T-helper 17 cell (primary cell): ENCODE measurements at regions not wholly inside any gene's neighbourhood (a gene's known extent, or its start where the extent isn't known, plus 50 kb on each side); places are given as distances from the start of the nearest gene placed in this dataset.

Source experiments
- ATAC-seq: fragments of 150-1000 bp; cut with Tn5 transposase; 2 replicates; pipeline ENCODE4 v1.10.0; 2021; ENCODE audit warnings: mild to moderate bottlenecking, moderate library complexity
- DNase-seq, 3 donors: peaks; one replicate each; pipeline versions ENCODE4 v3.0.0 to v3.0.0-alpha.2; 2020 to 2021
- H3K9me3 ChIP-seq: one replicate; pipeline ENCODE4 v1.7.0; 2013; ENCODE audit warnings: low read length, mild to moderate bottlenecking; ENCODE audit not compliant: control insufficient read depth, poor library complexity, severe bottlenecking
- H3K27ac Mint-ChIP-seq: one replicate; pipeline ENCODE4 v1.8.0; 2022; ENCODE audit warnings: mild to moderate bottlenecking, moderate library complexity, mixed read lengths
- H3K27me3 Mint-ChIP-seq: one replicate; pipeline ENCODE4 v1.8.0; 2022; ENCODE audit warnings: mixed read lengths
- H3K36me3 Mint-ChIP-seq: one replicate; pipeline ENCODE4 v1.8.0; 2022; ENCODE audit warnings: low read depth, mixed read lengths
- H3K4me1 Mint-ChIP-seq: one replicate; pipeline ENCODE4 v1.8.0; 2022; ENCODE audit warnings: mild to moderate bottlenecking, mixed read lengths
- H3K4me3 Mint-ChIP-seq: one replicate; pipeline ENCODE4 v1.8.0; 2022; ENCODE audit warnings: mild to moderate bottlenecking, moderate library complexity, mixed read lengths

- ATAC-seq (no peak), DNase-seq (no peak)
- Mint-ChIP-seq H3K36me3 (no peaks in the 10 kb centered on the region), H3K27me3 (no peaks in the 10 kb centered on the region), H3K4me3 (no peak overlapping the region), H3K4me1 (no peaks in the 10 kb centered on the region), H3K27ac (no peak overlapping the region)
- no peaks in the 10 kb centered on the region for H3K9me3 ChIP-seq
These were observed 185.4 kb downstream of the TTLL7 start for GRCh38 chr1:83813576-83813975.

- H3K9me3 ChIP-seq = no peaks in the 10 kb centered on the region
- Mint-ChIP-seq H3K27me3 (no peaks in the 10 kb centered on the region), H3K4me3 (no peak overlapping the region), H3K4me1 (no peaks in the 10 kb centered on the region), H3K36me3 (no peaks in the 10 kb centered on the region), H3K27ac (no peak overlapping the region)
- DNase-seq = no peak
- no peak for ATAC-seq
These were observed 188.8 kb downstream of the TTLL7 start for GRCh38 chr1:83810144-83810543.

GRCh38 chr1:83808536-83808935, 190.4 kb downstream of the TTLL7 start:
- no peaks in the 10 kb centered on the region for H3K4me1 Mint-ChIP-seq
- no peak overlapping the region for H3K27ac Mint-ChIP-seq
- H3K9me3 ChIP-seq = no peaks in the 10 kb centered on the region
- no peaks in the 10 kb centered on the region for H3K27me3 Mint-ChIP-seq
- no peak for ATAC-seq
- no peaks in the 10 kb centered on the region for H3K36me3 Mint-ChIP-seq
- DNase-seq = no peak
- no peak overlapping the region for H3K4me3 Mint-ChIP-seq

GRCh38 chr1:83807821-83808220, 191.1 kb downstream of the TTLL7 start:
- no peaks in the 10 kb centered on the region for H3K9me3 ChIP-seq
- DNase-seq (no peak), ATAC-seq (no peak)
- Mint-ChIP-seq H3K27ac (no peak overlapping the region), H3K27me3 (no peaks in the 10 kb centered on the region), H3K36me3 (no peaks in the 10 kb centered on the region), H3K4me3 (no peak overlapping the region), H3K4me1 (no peaks in the 10 kb centered on the region)

- H3K36me3 Mint-ChIP-seq = no peaks in the 10 kb centered on the region
- no peaks in the 10 kb centered on the region for H3K9me3 ChIP-seq
- no peaks in the 10 kb centered on the region for H3K4me1 Mint-ChIP-seq
- DNase-seq = no peak
- H3K27ac Mint-ChIP-seq = no peak overlapping the region
- H3K4me3 Mint-ChIP-seq = no peak overlapping the region
- no peaks in the 10 kb centered on the region for H3K27me3 Mint-ChIP-seq
- ATAC-seq = no peak
These were observed 191.7 kb downstream of the TTLL7 start for GRCh38 chr1:83807231-83807630.

GRCh38 chr1:83805921-83806320, 193.0 kb downstream of the TTLL7 start:
- Mint-ChIP-seq H3K4me1 (no peaks in the 10 kb centered on the region), H3K27me3 (no peaks in the 10 kb centered on the region), H3K27ac (no peak overlapping the region), H3K36me3 (peaks cover 2% of the 10 kb centered on the region), H3K4me3 (no peak overlapping the region)
- H3K9me3 ChIP-seq = no peaks in the 10 kb centered on the region
- ATAC-seq (no peak), DNase-seq (no peak)

- DNase-seq (no peak), ATAC-seq (no peak)
- H3K27ac Mint-ChIP-seq = no peak overlapping the region
- no peak overlapping the region for H3K4me3 Mint-ChIP-seq
- no peaks in the 10 kb centered on the region for H3K27me3 Mint-ChIP-seq
- H3K9me3 ChIP-seq = no peaks in the 10 kb centered on the region
- H3K36me3 Mint-ChIP-seq = peaks cover 2% of the 10 kb centered on the region
- no peaks in the 10 kb centered on the region for H3K4me1 Mint-ChIP-seq
These were observed 196.3 kb downstream of the TTLL7 start for GRCh38 chr1:83802460-83803152.

DNA sequence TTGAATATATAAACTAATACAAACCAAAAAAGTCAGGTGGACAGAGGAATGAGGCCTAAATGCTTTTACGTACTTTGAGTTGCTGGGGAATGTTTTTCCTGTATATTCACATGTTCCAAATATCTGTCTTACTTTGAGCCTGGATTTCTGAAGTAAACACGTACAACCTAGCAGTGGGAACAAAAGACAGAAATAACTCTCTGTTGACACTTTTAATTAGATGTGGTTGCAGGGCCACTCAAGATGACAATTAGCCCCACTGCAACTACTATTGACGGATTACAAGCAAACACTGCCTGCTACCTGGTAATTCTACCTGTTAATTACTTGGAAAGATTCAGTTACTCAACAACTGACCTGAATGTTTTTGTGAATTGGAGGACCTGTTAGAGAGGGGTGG, 196.9 kb downstream of the TTLL7 start:
- Mint-ChIP-seq H3K27me3 (no peaks in the 10 kb centered on the region), H3K27ac (no peak overlapping the region), H3K4me1 (no peaks in the 10 kb centered on the region), H3K4me3 (no peak overlapping the region), H3K36me3 (peaks cover 2% of the 10 kb centered on the region)
- DNase-seq (no peak), ATAC-seq (no peak)
- H3K9me3 ChIP-seq = no peaks in the 10 kb centered on the region

- peaks cover 2% of the 10 kb centered on the region for H3K36me3 Mint-ChIP-seq
- ATAC-seq = no peak
- no peak overlapping the region for H3K27ac Mint-ChIP-seq
- no peak overlapping the region for H3K4me3 Mint-ChIP-seq
- H3K27me3 Mint-ChIP-seq = no peaks in the 10 kb centered on the region
- no peaks in the 10 kb centered on the region for H3K9me3 ChIP-seq
- no peaks in the 10 kb centered on the region for H3K4me1 Mint-ChIP-seq
- no peak for DNase-seq
These were observed 198.9 kb downstream of the TTLL7 start for GRCh38 chr1:83800066-83800465.

DNA sequence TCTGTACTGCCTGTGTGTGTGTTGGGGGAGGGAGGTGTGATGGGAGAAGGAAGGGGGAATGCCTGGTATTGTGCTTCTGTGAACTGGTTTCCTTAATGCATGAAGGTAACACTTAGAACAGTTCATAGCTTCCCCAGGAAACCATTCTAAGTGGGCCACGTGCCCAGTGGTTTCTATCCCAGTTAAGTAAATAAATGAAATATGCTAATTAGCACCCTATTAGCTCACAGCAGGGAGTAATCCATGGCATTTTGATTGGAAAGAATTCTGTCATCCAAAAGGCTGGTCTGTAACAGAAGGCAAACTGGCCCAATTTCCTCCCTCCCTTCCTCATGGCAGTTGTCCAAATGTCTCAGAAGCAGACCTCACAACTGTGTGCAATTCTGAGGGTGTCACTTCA, 199.3 kb downstream of the TTLL7 start:
- H3K9me3 ChIP-seq = no peaks in the 10 kb centered on the region
- ATAC-seq (no peak), DNase-seq (no peak)
- H3K36me3 Mint-ChIP-seq = peaks cover 2% of the 10 kb centered on the region
- no peaks in the 10 kb centered on the region for H3K27me3 Mint-ChIP-seq
- no peaks in the 10 kb centered on the region for H3K4me1 Mint-ChIP-seq
- H3K27ac Mint-ChIP-seq = no peak overlapping the region
- H3K4me3 Mint-ChIP-seq = no peak overlapping the region

DNA sequence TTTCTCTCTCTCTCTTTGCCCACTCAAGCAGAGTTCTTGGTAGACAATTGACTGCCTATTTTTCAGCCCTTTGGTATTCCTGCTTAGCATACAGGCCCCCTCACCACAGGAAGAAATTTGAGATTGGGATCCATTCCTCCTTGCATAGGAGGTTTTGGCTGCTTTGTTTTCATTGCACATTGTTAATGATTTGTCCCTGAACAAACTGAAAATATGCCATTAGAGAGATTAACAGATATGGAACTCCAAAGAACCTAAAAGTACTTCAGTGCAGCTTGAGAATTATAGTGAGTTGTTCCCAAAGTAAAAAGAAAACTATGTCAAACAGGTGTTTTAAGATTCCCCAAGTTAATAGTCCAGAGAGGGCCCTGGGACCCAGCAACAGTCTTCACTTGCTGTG, 200.0 kb downstream of the TTLL7 start:
- H3K36me3 Mint-ChIP-seq = peaks cover 2% of the 10 kb centered on the region
- H3K27me3 Mint-ChIP-seq = no peaks in the 10 kb centered on the region
- ATAC-seq = no peak
- no peak overlapping the region for H3K4me3 Mint-ChIP-seq
- no peaks in the 10 kb centered on the region for H3K4me1 Mint-ChIP-seq
- DNase-seq = no peak
- H3K9me3 ChIP-seq = no peaks in the 10 kb centered on the region
- no peak overlapping the region for H3K27ac Mint-ChIP-seq

GRCh38 chr1:83796409-83796808, 202.5 kb downstream of the TTLL7 start:
- peaks cover 2% of the 10 kb centered on the region for H3K36me3 Mint-ChIP-seq
- ATAC-seq = no peak
- H3K4me1 Mint-ChIP-seq = no peaks in the 10 kb centered on the region
- no peaks in the 10 kb centered on the region for H3K27me3 Mint-ChIP-seq
- no peak overlapping the region for H3K27ac Mint-ChIP-seq
- DNase-seq = no peak
- H3K4me3 Mint-ChIP-seq = no peak overlapping the region
- H3K9me3 ChIP-seq = peaks cover 4% of the 10 kb centered on the region

DNA sequence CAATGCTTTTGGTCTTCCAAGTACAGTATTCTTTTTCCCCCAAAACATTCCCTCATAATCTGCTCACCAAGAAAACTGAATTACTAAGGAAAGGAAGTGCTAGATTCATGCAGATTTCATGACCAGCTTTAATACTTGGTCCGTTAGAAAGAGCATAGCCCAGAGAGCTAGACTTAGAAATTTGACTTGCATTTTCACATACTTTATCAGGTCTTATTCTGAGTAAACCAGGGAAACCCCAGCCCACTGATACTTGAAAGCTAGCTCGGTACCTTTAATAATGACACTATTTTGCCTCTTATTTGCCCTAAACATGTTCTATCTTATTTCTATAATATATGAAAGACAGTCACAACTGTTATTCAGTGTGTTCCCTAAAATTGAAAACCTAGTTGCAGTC, 204.5 kb downstream of the TTLL7 start:
- ATAC-seq (no peak), DNase-seq (no peak)
- Mint-ChIP-seq H3K27me3 (no peaks in the 10 kb centered on the region), H3K36me3 (no peaks in the 10 kb centered on the region), H3K4me1 (no peaks in the 10 kb centered on the region), H3K27ac (no peak overlapping the region), H3K4me3 (no peak overlapping the region)
- H3K9me3 ChIP-seq = peaks cover 4% of the 10 kb centered on the region

DNA sequence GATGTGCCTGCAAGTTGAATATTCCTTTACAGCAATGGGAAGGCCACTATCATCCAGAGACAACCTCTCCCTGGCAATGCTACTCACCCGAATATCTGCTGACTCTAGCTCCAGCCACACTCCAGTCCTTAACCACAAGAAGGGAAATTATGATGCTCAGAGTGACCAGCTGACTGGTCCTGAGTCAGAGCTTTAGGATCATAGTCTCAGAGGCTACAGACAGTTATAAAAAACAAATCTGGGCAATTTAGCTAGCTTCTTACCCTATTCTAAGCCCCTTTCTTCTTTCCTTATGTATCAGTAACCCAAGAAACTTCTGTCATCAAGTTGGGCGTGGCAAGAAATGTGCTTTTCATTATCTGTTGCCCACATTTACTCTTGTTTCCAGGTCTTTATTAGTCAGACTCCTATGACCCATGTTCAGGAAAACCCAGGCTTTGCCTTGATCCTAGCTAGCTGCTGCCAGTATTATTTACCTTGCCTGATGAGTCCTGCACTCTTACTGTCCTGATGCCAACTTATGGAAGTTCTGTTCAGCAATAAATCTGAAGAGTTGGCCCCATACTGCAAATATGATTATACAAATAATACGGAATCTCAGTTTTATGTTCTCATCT, 207.0 kb downstream of the TTLL7 start:
- no peak overlapping the region for H3K4me3 Mint-ChIP-seq
- ATAC-seq (no peak), DNase-seq (no peak)
- H3K36me3 Mint-ChIP-seq = no peaks in the 10 kb centered on the region
- H3K27me3 Mint-ChIP-seq = no peaks in the 10 kb centered on the region
- H3K27ac Mint-ChIP-seq = no peak overlapping the region
- no peaks in the 10 kb centered on the region for H3K4me1 Mint-ChIP-seq
- peaks cover 4% of the 10 kb centered on the region for H3K9me3 ChIP-seq
